HepG2 (cell line): ENCODE measurements at regions not wholly inside any gene's neighbourhood (a gene's known extent, or its start where the extent isn't known, plus 50 kb on each side); places are given as distances from the start of the nearest gene placed in this dataset.

Experiments used
- ATAC-seq: fragments of 200-7000 bp; cut with Tn5 transposase; 3 replicates; pipeline ENCODE4 v1.9.1; 2020; ENCODE audit warnings: mild to moderate bottlenecking, moderate library complexity
- BruUV-seq: library from RNA; stranded (reverse); fragments of 400-500 nt; replicated peaks from 2 replicates; lab custom pipeline; 2021; lab: Mats Ljungman, UMichigan
- CTCF ChIA-PET: fragments of 300-600 bp; formaldehyde crosslinking; extraction: SDS; loops from one replicate; lab custom pipeline; 2021; ENCODE audit warnings: low total read pairs, inconsistent platforms, low intra/inter-chr PET ratio; lab: Yijun Ruan, JAX
- POLR2A ChIA-PET: fragments of 350-600 bp; sonication (Branson Sonifier 250); formaldehyde crosslinking; loops from one replicate; lab custom pipeline; 2020; ENCODE audit warnings: antibody characterized with exemption, inconsistent platforms; lab: Yijun Ruan, JAX
- DNase-seq: peaks from one replicate; pipeline ENCODE4 v3.0.0-alpha.2; 2015; ENCODE audit warnings: low spot score
- FAIRE-seq: peaks from 3 replicates; lab custom pipeline; 2011; peaks lifted over from hg19 to GRCh38; lab: Jason Lieb, UNC
- H2AFZ ChIP-seq: one replicate; pipeline ENCODE4 v1.6.1; 2011; ENCODE audit warnings: low read length, inconsistent platforms
- H3K27ac ChIP-seq: fragments of 300-600 bp; 3 replicates; pipeline ENCODE4 v1.8.0; 2011; ENCODE audit warnings: mixed run types, mild to moderate bottlenecking, mixed read lengths, low read length, inconsistent platforms; ENCODE audit not compliant: insufficient read depth; ENCODE audit errors: extremely low read length
- H3K27me3 ChIP-seq, 2 experiments: fragments of 200-600 bp in 1 of 2; 2 replicates in 1 of 2; 3 replicates in 1 of 2; pipeline versions ENCODE4 v1.6.0 to v1.8.0; 2011; ENCODE audit warnings: low read length in 2 of 2, mild to moderate bottlenecking in 2 of 2, moderate library complexity in 2 of 2, inconsistent platforms in 1 of 2; ENCODE audit not compliant: insufficient read depth in 2 of 2, control insufficient read depth in 1 of 2
- H3K36me3 ChIP-seq, 2 experiments: fragments of 200-600 bp in 1 of 2; replicated peaks in 1 of 2; 2 replicates in 1 of 2; 3 replicates in 1 of 2; pipeline versions ENCODE4 v1.5.1 to v1.8.0; 2011; ENCODE audit warnings: low read length in 2 of 2, inconsistent platforms in 1 of 2; ENCODE audit not compliant: insufficient read depth in 2 of 2, control insufficient read depth in 1 of 2
- H3K4me1 ChIP-seq: 2 replicates; pipeline ENCODE4 v1.5.1; 2012; ENCODE audit warnings: low read length, inconsistent platforms; ENCODE audit not compliant: insufficient read depth
- H3K4me2 ChIP-seq: 2 replicates; pipeline ENCODE4 v1.6.0; 2011; ENCODE audit warnings: low read depth, low read length, inconsistent platforms
- H3K4me3 ChIP-seq, 3 experiments: fragments of 200-600 bp in 1 of 3; sonication (generic), shearing (Covaris generic) in 1 of 3; replicated peaks in 1 of 3; 2 replicates each; pipeline ENCODE4 v1.5.1; 2011 to 2016; ENCODE audit warnings: low read length in 3 of 3, inconsistent platforms in 2 of 3, low read depth in 2 of 3, mild to moderate bottlenecking in 2 of 3, control low read depth in 1 of 3, mixed read lengths in 1 of 3; ENCODE audit not compliant: insufficient read depth in 1 of 3
- H3K79me2 ChIP-seq: one replicate; pipeline ENCODE4 v1.6.1; 2011; ENCODE audit warnings: low read length, inconsistent platforms; ENCODE audit not compliant: insufficient read depth
- H3K9ac ChIP-seq: 2 replicates; pipeline ENCODE4 v1.6.0; 2011; ENCODE audit warnings: mild to moderate bottlenecking, low read depth, low read length, inconsistent platforms; ENCODE audit not compliant: insufficient read depth
- H3K9me3 ChIP-seq: 2 replicates; pipeline ENCODE4 v1.5.1; 2012; ENCODE audit warnings: mild to moderate bottlenecking, low read length
- H4K20me1 ChIP-seq: 2 replicates; pipeline ENCODE4 v1.6.0; 2011; ENCODE audit warnings: inconsistent platforms, mild to moderate bottlenecking, low read length, moderate library complexity; ENCODE audit not compliant: insufficient read depth
- CBX5 ChIP-seq: sonication (generic); formaldehyde crosslinking; IDR thresholded peaks from 2 replicates; pipeline ENCODE4 v1.4.0; 2020; ENCODE audit warnings: missing genetic modification reagents, borderline replicate concordance
- CC2D1A ChIP-seq: sonication (generic); formaldehyde crosslinking; IDR thresholded peaks from 2 replicates; pipeline ENCODE4 v1.8.1; 2023; ENCODE audit warnings: mild to moderate bottlenecking, missing genetic modification reagents
- HDAC6 ChIP-seq: fragments of 200-600 bp; sonication (generic); IDR thresholded peaks from 2 replicates; pipeline ENCODE4 v1.7.0; 2017; ENCODE audit warnings: mild to moderate bottlenecking, antibody characterized with exemption, low read length, low read depth
- MAF1 ChIP-seq: sonication (generic); formaldehyde crosslinking; IDR thresholded peaks from 2 replicates; pipeline ENCODE4 v1.5.0; 2020; ENCODE audit warnings: missing genetic modification reagents, borderline replicate concordance
- MIXL1 ChIP-seq: IDR thresholded peaks from 2 replicates; pipeline ENCODE4 v1.6.1; 2016
- NFKBIZ ChIP-seq: IDR thresholded peaks from 2 replicates; pipeline ENCODE4 v1.6.1; 2018; ENCODE audit warnings: missing genetic modification reagents, missing compliant biosample characterization
- SRSF4 ChIP-seq: fragments of 200-400 bp; formaldehyde crosslinking; IDR thresholded peaks from one replicate; pipeline ENCODE4 v1.6.1; 2018; ENCODE audit warnings: mild to moderate bottlenecking, low read depth, low read length, moderate library complexity; ENCODE audit not compliant: poor library complexity, severe bottlenecking
- YEATS4 ChIP-seq: sonication (generic); formaldehyde crosslinking; IDR thresholded peaks from 2 replicates; pipeline ENCODE4 v1.4.0; 2020; ENCODE audit warnings: missing genetic modification reagents, borderline replicate concordance
- ZMYM3 ChIP-seq: sonication (generic); formaldehyde crosslinking; IDR thresholded peaks from 2 replicates; pipeline ENCODE4 v1.5.1; 2020; ENCODE audit warnings: mild to moderate bottlenecking, missing genetic modification reagents
- ZNF17 ChIP-seq: sonication (generic); formaldehyde crosslinking; IDR thresholded peaks from 2 replicates; pipeline ENCODE4 v1.5.0; 2020; ENCODE audit warnings: mild to moderate bottlenecking, missing genetic modification reagents
- ZNF234 ChIP-seq: sonication (generic); formaldehyde crosslinking; conservative IDR thresholded peaks from 2 replicates; pipeline ENCODE4 v1.5.1; 2020; ENCODE audit warnings: mild to moderate bottlenecking, missing genetic modification reagents
- ZNF292 ChIP-seq: sonication (generic); formaldehyde crosslinking; IDR thresholded peaks from 2 replicates; pipeline ENCODE4 v1.8.1; 2022; ENCODE audit warnings: mild to moderate bottlenecking, low read depth, missing genetic modification reagents, borderline replicate concordance
- ZNF644 ChIP-seq: IDR thresholded peaks from 2 replicates; pipeline ENCODE4 v1.6.1; 2016; ENCODE audit warnings: low read depth
- ZNF883 ChIP-seq: sonication (generic); formaldehyde crosslinking; IDR thresholded peaks from 2 replicates; pipeline ENCODE4 v1.5.1; 2020; ENCODE audit warnings: mild to moderate bottlenecking, missing genetic modification reagents; ENCODE audit errors: not compliant biosample characterization
- WGBS: methylation state at CpG from one replicate; pipeline ENCODE4 v1.1.6; 2017; ENCODE audit warnings: low lambda C conversion rate; 5-methylcytosine and 5-hydroxymethylcytosine counted together
- in situ Hi-C: cut with HindIII; loops from 2 replicates; pipeline ENCODE4 v1.10.0; 2017; ENCODE audit warnings: low pct_unique_long_range_greater_than_20kb; ENCODE audit not compliant: extremely low pct_ligation_motif_present
- intact Hi-C: fragments of 100-400 bp; cut with micrococcal nuclease; formaldehyde crosslinking; loops from one replicate; pipeline ENCODE4 v1.10.0; 2022; ENCODE audit not compliant: unreplicated experiment
- TF ChIP-seq, protein P1 (sequence below): IDR thresholded peaks from 2 replicates; pipeline ENCODE4 v1.6.1; 2016; ENCODE audit warnings: missing genetic modification reagents, missing compliant biosample characterization
- TF ChIP-seq, protein P2 (sequence below): sonication (generic); formaldehyde crosslinking; IDR thresholded peaks from 2 replicates; pipeline ENCODE4 v1.5.0; 2020; ENCODE audit warnings: mild to moderate bottlenecking, low read depth, missing genetic modification reagents, borderline replicate concordance

GRCh38 chr5:91742550-91742949, 359.4 kb upstream of the ARRDC3 start:
- Histone ChIP-seq H3K9me3 (no peaks in the 10 kb centered on the region), H2AFZ (no peak overlapping the region)
- POLR2A ChIA-PET = no interaction called here
- no peak for TF ChIP-seq CBX5
- TF ChIP-seq, protein P1, sequence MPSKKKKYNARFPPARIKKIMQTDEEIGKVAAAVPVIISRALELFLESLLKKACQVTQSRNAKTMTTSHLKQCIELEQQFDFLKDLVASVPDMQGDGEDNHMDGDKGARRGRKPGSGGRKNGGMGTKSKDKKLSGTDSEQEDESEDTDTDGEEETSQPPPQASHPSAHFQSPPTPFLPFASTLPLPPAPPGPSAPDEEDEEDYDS (CRISPR knock-in tag) = no peak
- TF ChIP-seq ZNF644 (CRISPR knock-in tag) = no peak
- TF ChIP-seq NFKBIZ (CRISPR knock-in tag) = no peak
- TF ChIP-seq HDAC6 = no peak
- no peak for TF ChIP-seq ZMYM3 (CRISPR knock-in tag)
- TF ChIP-seq ZNF17 (CRISPR knock-in tag) = no peak
- no peak for TF ChIP-seq MAF1
- no peak for TF ChIP-seq ZNF883 (CRISPR knock-in tag)
- TF ChIP-seq, protein P2, sequence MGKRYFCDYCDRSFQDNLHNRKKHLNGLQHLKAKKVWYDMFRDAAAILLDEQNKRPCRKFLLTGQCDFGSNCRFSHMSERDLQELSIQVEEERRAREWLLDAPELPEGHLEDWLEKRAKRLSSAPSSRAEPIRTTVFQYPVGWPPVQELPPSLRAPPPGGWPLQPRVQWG (CRISPR knock-in tag) = no peak
- no peak for TF ChIP-seq SRSF4
- no peak for TF ChIP-seq MIXL1 (CRISPR knock-in tag)
- TF ChIP-seq CC2D1A = no peak
- no peak for TF ChIP-seq ZNF234 (CRISPR knock-in tag)
- TF ChIP-seq YEATS4 = no peak
- no peak for TF ChIP-seq ZNF292 (CRISPR knock-in tag)
- TF ChIP-seq, all 625 proteins: peak for 0
- Histone ChIP-seq H3K4me1 (no peaks in the 10 kb centered on the region), H4K20me1 (no peaks in the 10 kb centered on the region), H3K79me2 (no peaks in the 10 kb centered on the region), H3K9ac (no peak overlapping the region), H3K4me3 (no peak overlapping the region), H3K27ac (no peak overlapping the region), H3K27me3 (no peaks in the 10 kb centered on the region), H3K4me2 (no peak overlapping the region), H3K36me3 (no peaks in the 10 kb centered on the region)
- DNase-seq (no peak), ATAC-seq (no peak), FAIRE-seq (no peak)
- WGBS = 1% methylated on average over 3 of the region's 3 CpGs
- intact Hi-C loops (no loop called here), in situ Hi-C loops (no loop called here)
- BruUV-seq = no TSS peak
- CTCF ChIA-PET = no interaction called here
